SK-N-SH treated with all-trans-retinoic acid at 6 μM for 48 hours (cell line): ENCODE measurements at regions not wholly inside any gene's neighbourhood (a gene's known extent, or its start where the extent isn't known, plus 50 kb on each side); places are given as distances from the start of the nearest gene placed in this dataset.

Source experiments
- ATAC-seq: fragments of 200-7000 bp; cut with Tn5 transposase; 3 replicates; pipeline ENCODE4 v1.9.1; 2020; ENCODE audit warnings: mild to moderate bottlenecking, moderate library complexity
- ARNTL ChIP-seq: fragments of 450-650 bp; formaldehyde crosslinking; IDR thresholded peaks from 2 replicates; pipeline ENCODE4 v1.5.0; 2020; ENCODE audit warnings: low read depth, mild to moderate bottlenecking, moderate library complexity, borderline replicate concordance
- BACH2 ChIP-seq: fragments of 250-450 bp; sonication (Bioruptor Pico); IDR thresholded peaks from 2 replicates; pipeline ENCODE4 v1.9.0; 2021; ENCODE audit warnings: mild to moderate bottlenecking, borderline replicate concordance
- CREB5 ChIP-seq: fragments of 250-450 bp; sonication (Bioruptor Pico); IDR thresholded peaks from 2 replicates; pipeline ENCODE4 v1.5.1; 2020; ENCODE audit warnings: low read depth, mild to moderate bottlenecking, moderate library complexity
- CSDC2 ChIP-seq: fragments of 250-450 bp; sonication (Bioruptor Pico); IDR thresholded peaks from 2 replicates; pipeline ENCODE4 v1.5.0; 2020; ENCODE audit warnings: mild to moderate bottlenecking, moderate library complexity
- ESRRG ChIP-seq: fragments of 250-450 bp; sonication (Bioruptor Pico); IDR thresholded peaks from 2 replicates; pipeline ENCODE4 v1.6.1; 2021; ENCODE audit warnings: mild to moderate bottlenecking
- GLIS3 ChIP-seq: fragments of 250-450 bp; sonication (Bioruptor Pico); IDR thresholded peaks from 2 replicates; pipeline ENCODE4 v1.5.0; 2020; ENCODE audit warnings: mild to moderate bottlenecking, moderate library complexity
- OSR1 ChIP-seq: fragments of 250-450 bp; sonication (Bioruptor Pico); IDR thresholded peaks from 2 replicates; pipeline ENCODE4 v1.8.0; 2022; ENCODE audit warnings: moderate library complexity, mild to moderate bottlenecking, inconsistent platforms
- PPARA ChIP-seq: fragments of 250-450 bp; sonication (Bioruptor Pico); IDR thresholded peaks from 2 replicates; pipeline ENCODE4 v1.5.0; 2020; ENCODE audit warnings: mild to moderate bottlenecking, borderline replicate concordance
- RARB ChIP-seq: fragments of 250-450 bp; sonication (Bioruptor Pico); IDR thresholded peaks from 2 replicates; pipeline ENCODE4 v1.8.0; 2021; ENCODE audit warnings: mild to moderate bottlenecking, moderate library complexity
- SNAI2 ChIP-seq: fragments of 250-450 bp; sonication (Bioruptor Pico); IDR thresholded peaks from 2 replicates; pipeline ENCODE4 v1.5.0; 2020; ENCODE audit warnings: mild to moderate bottlenecking, moderate library complexity
- TCF4 ChIP-seq: fragments of 250-450 bp; sonication (Bioruptor Pico); IDR thresholded peaks from 2 replicates; pipeline ENCODE4 v1.8.0; 2021; ENCODE audit warnings: mild to moderate bottlenecking, moderate library complexity, borderline replicate concordance
- TOX ChIP-seq: fragments of 250-450 bp; sonication (Bioruptor Pico); IDR thresholded peaks from 2 replicates; pipeline ENCODE4 v1.8.0; 2021; ENCODE audit warnings: mild to moderate bottlenecking, moderate library complexity, borderline replicate concordance
- TSHZ2 ChIP-seq: fragments of 250-450 bp; sonication (Bioruptor Pico); IDR thresholded peaks from 2 replicates; pipeline ENCODE4 v1.5.0; 2020; ENCODE audit warnings: mild to moderate bottlenecking, moderate library complexity
- ZC3H10 ChIP-seq: fragments of 250-450 bp; sonication (Bioruptor Pico); IDR thresholded peaks from 2 replicates; pipeline ENCODE4 v1.5.1; 2021; ENCODE audit warnings: mild to moderate bottlenecking, moderate library complexity
- ZFP3 ChIP-seq: fragments of 250-450 bp; sonication (Bioruptor Pico); IDR thresholded peaks from 2 replicates; pipeline ENCODE4 v1.5.0; 2020; ENCODE audit warnings: mild to moderate bottlenecking, moderate library complexity
- ZFP30 ChIP-seq: fragments of 450-650 bp; formaldehyde crosslinking; IDR thresholded peaks from 2 replicates; pipeline ENCODE4 v1.5.0; 2022; ENCODE audit warnings: mild to moderate bottlenecking, moderate library complexity
- ZNF565 ChIP-seq: fragments of 450-650 bp; formaldehyde crosslinking; conservative IDR thresholded peaks from 2 replicates; pipeline ENCODE4 v1.5.0; 2020; ENCODE audit warnings: low read depth, mild to moderate bottlenecking, moderate library complexity
- TF ChIP-seq, protein P1 (sequence below): fragments of 250-450 bp; sonication (Bioruptor Pico); IDR thresholded peaks from 2 replicates; pipeline ENCODE4 v1.5.1; 2021; ENCODE audit warnings: mild to moderate bottlenecking, moderate library complexity
- TF ChIP-seq, protein P2 (sequence below): fragments of 250-450 bp; sonication (Bioruptor Pico); IDR thresholded peaks from 2 replicates; pipeline ENCODE4 v1.8.0; 2021; ENCODE audit warnings: low read depth, mild to moderate bottlenecking, moderate library complexity, borderline replicate concordance
- TF ChIP-seq, protein P3 (sequence below): fragments of 250-450 bp; sonication (Bioruptor Pico); IDR thresholded peaks from 2 replicates; pipeline ENCODE4 v1.8.0; 2020; ENCODE audit warnings: mild to moderate bottlenecking, moderate library complexity, borderline replicate concordance

DNA sequence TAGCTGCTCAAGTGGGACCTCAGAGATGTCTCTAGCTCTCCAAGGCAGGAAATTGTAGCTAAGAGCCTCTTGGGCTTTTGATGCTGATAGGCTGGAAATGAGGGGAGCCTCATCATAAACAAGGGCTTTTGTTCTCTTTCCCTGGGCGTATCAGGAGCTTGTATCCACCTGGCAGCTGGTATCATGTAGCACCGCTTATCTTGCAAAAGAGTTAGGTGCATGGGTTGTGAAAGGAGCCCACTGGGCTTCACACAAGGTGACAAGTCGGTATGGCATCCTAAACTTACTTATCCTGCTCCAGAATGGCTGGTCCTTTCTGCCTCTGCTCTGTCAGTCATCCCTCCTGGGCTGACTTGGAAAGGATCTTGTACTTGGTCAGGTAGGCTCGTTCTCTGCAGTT lies 565.8 kb downstream of the GRXCR1 start:
- ATAC-seq, result no peak

DNA sequence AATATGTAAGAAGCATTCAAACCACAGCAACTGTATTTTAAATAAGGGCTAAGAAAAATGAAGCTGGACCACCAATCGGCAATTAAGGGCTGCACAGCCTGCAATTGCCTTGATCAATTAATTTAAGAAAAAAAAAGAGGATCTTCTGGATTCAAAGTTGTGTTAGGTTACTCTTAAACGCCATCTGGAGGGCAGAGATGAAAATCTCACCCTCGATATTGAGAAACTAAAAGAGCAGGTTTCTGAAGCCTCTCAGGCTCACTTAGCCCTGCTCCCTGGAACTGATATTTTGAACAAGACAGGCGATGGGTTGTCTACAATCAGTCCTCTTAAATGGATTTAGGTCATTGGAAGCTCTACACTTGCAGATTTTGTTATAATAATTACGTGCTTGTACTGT lies 579.4 kb downstream of the GRXCR1 start:
- TF ChIP-seq, protein P1, sequence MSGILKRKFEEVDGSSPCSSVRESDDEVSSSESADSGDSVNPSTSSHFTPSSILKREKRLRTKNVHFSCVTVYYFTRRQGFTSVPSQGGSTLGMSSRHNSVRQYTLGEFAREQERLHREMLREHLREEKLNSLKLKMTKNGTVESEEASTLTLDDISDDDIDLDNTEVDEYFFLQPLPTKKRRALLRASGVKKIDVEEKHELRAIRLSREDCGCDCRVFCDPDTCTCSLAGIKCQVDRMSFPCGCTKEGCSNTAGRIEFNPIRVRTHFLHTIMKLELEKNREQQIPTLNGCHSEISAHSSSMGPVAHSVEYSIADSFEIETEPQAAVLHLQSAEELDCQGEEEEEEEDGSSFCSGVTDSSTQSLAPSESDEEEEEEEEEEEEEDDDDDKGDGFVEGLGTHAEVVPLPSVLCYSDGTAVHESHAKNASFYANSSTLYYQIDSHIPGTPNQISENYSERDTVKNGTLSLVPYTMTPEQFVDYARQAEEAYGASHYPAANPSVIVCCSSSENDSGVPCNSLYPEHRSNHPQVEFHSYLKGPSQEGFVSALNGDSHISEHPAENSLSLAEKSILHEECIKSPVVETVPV (CRISPR knock-in tag), result no peak
- no peak for TF ChIP-seq ZFP3 (CRISPR knock-in tag)
- TF ChIP-seq ZNF565 (CRISPR knock-in tag), result no peak
- no peak for TF ChIP-seq OSR1 (CRISPR knock-in tag)
- ATAC-seq, result no peak

More for the DNA sequence above, 565.8 kb downstream of the GRXCR1 start:
- no peak for TF ChIP-seq ZFP3 (CRISPR knock-in tag)
- TF ChIP-seq SNAI2 (CRISPR knock-in tag), result no peak
- no peak for TF ChIP-seq ESRRG (CRISPR knock-in tag)
- TF ChIP-seq, protein P2, sequence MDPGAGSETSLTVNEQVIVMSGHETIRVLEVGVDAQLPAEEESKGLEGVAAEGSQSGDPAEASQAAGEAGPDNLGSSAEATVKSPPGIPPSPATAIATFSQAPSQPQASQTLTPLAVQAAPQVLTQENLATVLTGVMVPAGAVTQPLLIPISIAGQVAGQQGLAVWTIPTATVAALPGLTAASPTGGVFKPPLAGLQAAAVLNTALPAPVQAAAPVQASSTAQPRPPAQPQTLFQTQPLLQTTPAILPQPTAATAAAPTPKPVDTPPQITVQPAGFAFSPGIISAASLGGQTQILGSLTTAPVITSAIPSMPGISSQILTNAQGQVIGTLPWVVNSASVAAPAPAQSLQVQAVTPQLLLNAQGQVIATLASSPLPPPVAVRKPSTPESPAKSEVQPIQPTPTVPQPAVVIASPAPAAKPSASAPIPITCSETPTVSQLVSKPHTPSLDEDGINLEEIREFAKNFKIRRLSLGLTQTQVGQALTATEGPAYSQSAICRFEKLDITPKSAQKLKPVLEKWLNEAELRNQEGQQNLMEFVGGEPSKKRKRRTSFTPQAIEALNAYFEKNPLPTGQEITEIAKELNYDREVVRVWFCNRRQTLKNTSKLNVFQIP (CRISPR knock-in tag), result no peak
- TF ChIP-seq OSR1 (CRISPR knock-in tag), result no peak
- no peak for TF ChIP-seq TOX (CRISPR knock-in tag)
- no peak for TF ChIP-seq ZFP30 (CRISPR knock-in tag)
- no peak for TF ChIP-seq ARNTL (CRISPR knock-in tag)
- no peak for TF ChIP-seq GLIS3 (CRISPR knock-in tag)
- no peak for TF ChIP-seq RARB (CRISPR knock-in tag)
- TF ChIP-seq, protein P3, sequence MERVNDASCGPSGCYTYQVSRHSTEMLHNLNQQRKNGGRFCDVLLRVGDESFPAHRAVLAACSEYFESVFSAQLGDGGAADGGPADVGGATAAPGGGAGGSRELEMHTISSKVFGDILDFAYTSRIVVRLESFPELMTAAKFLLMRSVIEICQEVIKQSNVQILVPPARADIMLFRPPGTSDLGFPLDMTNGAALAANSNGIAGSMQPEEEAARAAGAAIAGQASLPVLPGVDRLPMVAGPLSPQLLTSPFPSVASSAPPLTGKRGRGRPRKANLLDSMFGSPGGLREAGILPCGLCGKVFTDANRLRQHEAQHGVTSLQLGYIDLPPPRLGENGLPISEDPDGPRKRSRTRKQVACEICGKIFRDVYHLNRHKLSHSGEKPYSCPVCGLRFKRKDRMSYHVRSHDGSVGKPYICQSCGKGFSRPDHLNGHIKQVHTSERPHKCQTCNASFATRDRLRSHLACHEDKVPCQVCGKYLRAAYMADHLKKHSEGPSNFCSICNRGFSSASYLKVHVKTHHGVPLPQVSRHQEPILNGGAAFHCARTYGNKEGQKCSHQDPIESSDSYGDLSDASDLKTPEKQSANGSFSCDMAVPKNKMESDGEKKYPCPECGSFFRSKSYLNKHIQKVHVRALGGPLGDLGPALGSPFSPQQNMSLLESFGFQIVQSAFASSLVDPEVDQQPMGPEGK (CRISPR knock-in tag), result no peak
- TF ChIP-seq CSDC2 (CRISPR knock-in tag), result no peak
- TF ChIP-seq ZC3H10 (CRISPR knock-in tag), result no peak
- no peak for TF ChIP-seq PPARA (CRISPR knock-in tag)
- TF ChIP-seq ZNF565 (CRISPR knock-in tag), result no peak
- TF ChIP-seq TCF4 (CRISPR knock-in tag), result no peak
- TF ChIP-seq CREB5 (CRISPR knock-in tag), result no peak
- TF ChIP-seq, protein P1 (CRISPR knock-in tag), result no peak
- no peak for TF ChIP-seq BACH2 (CRISPR knock-in tag)
- TF ChIP-seq TSHZ2 (CRISPR knock-in tag), result no peak
